K562 (cell line): ENCODE measurements at regions not wholly inside any gene's neighbourhood (a gene's known extent, or its start where the extent isn't known, plus 50 kb on each side); places are given as distances from the start of the nearest gene placed in this dataset.

ENCODE experiments used
- ATAC-seq: fragments of 200-7000 bp; cut with Tn5 transposase; 3 replicates; pipeline ENCODE4 v1.9.1; 2020; ENCODE audit warnings: moderate library complexity
- BruUV-seq: library from RNA; stranded (reverse); fragments of 400-500 nt; replicated peaks from 2 replicates; lab custom pipeline; 2021; lab: Mats Ljungman, UMichigan
- CTCF ChIA-PET: fragments of 300-600 bp; formaldehyde crosslinking; extraction: SDS; loops from one replicate; lab custom pipeline; 2021; ENCODE audit warnings: low intra/inter-chr PET ratio; lab: Yijun Ruan, JAX
- POLR2A ChIA-PET: fragments of 300-600, 350-650 bp; sonication (Branson Sonifier 250); formaldehyde crosslinking; extraction: SDS; loops from one replicate; lab custom pipeline; 2021; ENCODE audit warnings: antibody characterized with exemption, inconsistent platforms; lab: Yijun Ruan, JAX
- DNase-seq, 4 experiments: peaks; one replicate each; pipeline versions ENCODE4 v3.0.0 to v3.0.0-alpha.2; 2011 to 2018; ENCODE audit warnings: low spot score in 3 of 4, mixed read lengths in 3 of 4; ENCODE audit errors: extremely low read depth in 1 of 4
- FAIRE-seq: peaks from 2 replicates; lab custom pipeline; 2011; peaks lifted over from hg19 to GRCh38; lab: Jason Lieb, UNC
- H2AFZ ChIP-seq: 2 replicates; pipeline ENCODE4 v1.6.0; 2011; ENCODE audit warnings: low read depth, low read length, control low read depth, inconsistent platforms
- H3K27ac ChIP-seq: fragments of 200-600 bp; 3 replicates; pipeline ENCODE4 v1.8.0; 2011; ENCODE audit warnings: low read depth, mild to moderate bottlenecking, control low read depth, inconsistent platforms, low read length, moderate library complexity, mixed read lengths; ENCODE audit errors: extremely low read depth
- H3K27me3 ChIP-seq, 2 experiments: fragments of 300-600 bp in 1 of 2; 2 replicates in 1 of 2; 3 replicates in 1 of 2; pipeline versions ENCODE4 v1.6.0 to v1.8.0; 2011; ENCODE audit warnings: inconsistent platforms in 2 of 2, low read length in 2 of 2, mild to moderate bottlenecking in 1 of 2, mixed read lengths in 1 of 2, moderate library complexity in 1 of 2; ENCODE audit not compliant: control insufficient read depth in 2 of 2, insufficient read depth in 2 of 2
- H3K36me3 ChIP-seq: fragments of 300-600 bp; 3 replicates; pipeline ENCODE4 v1.8.0; 2011; ENCODE audit warnings: mild to moderate bottlenecking, low read length, inconsistent platforms; ENCODE audit not compliant: control insufficient read depth, insufficient read depth
- H3K4me1 ChIP-seq, 2 experiments: fragments of 200-600 bp in 1 of 2; replicated peaks in 1 of 2; 2 replicates in 1 of 2; 3 replicates in 1 of 2; pipeline versions ENCODE4 v1.5.1 to v1.8.0; 2011; ENCODE audit warnings: inconsistent platforms in 2 of 2, low read length in 2 of 2, mild to moderate bottlenecking in 1 of 2, mixed read lengths in 1 of 2, moderate library complexity in 1 of 2; ENCODE audit not compliant: control insufficient read depth in 2 of 2, insufficient read depth in 2 of 2
- H3K4me2 ChIP-seq: 2 replicates; pipeline ENCODE4 v1.6.1; 2011; ENCODE audit warnings: low read length, control low read depth, inconsistent platforms, mixed read lengths; ENCODE audit not compliant: insufficient read depth
- H3K4me3 ChIP-seq: fragments of 200-600 bp; sonication (generic), shearing (Covaris generic); 2 replicates; pipeline ENCODE4 v1.5.1; 2016; ENCODE audit warnings: control low read depth, inconsistent platforms
- H3K79me2 ChIP-seq: fragments of 200-600 bp; 3 replicates; pipeline ENCODE4 v1.8.0; 2011; ENCODE audit warnings: low read length, inconsistent platforms; ENCODE audit not compliant: control insufficient read depth, insufficient read depth
- H3K9ac ChIP-seq, 2 experiments: 2 replicates each; pipeline versions ENCODE4 v1.6.0 to v1.6.1; 2011; ENCODE audit warnings: low read depth in 2 of 2, low read length in 2 of 2, control low read depth in 1 of 2, inconsistent platforms in 1 of 2, mild to moderate bottlenecking in 1 of 2, mixed read lengths in 1 of 2; ENCODE audit not compliant: insufficient read depth in 1 of 2
- H3K9me1 ChIP-seq: one replicate; pipeline ENCODE4 v1.6.0; 2011; ENCODE audit warnings: inconsistent platforms, mild to moderate bottlenecking, low read length, moderate library complexity; ENCODE audit not compliant: control insufficient read depth, insufficient read depth
- H3K9me3 ChIP-seq: replicated peaks from 2 replicates; pipeline ENCODE4 v1.5.1; 2011; ENCODE audit warnings: low read depth, low read length, inconsistent platforms; ENCODE audit not compliant: control insufficient read depth, insufficient read depth
- H4K20me1 ChIP-seq: replicated peaks from 2 replicates; pipeline ENCODE4 v1.6.1; 2011; ENCODE audit warnings: low read length, inconsistent platforms, mixed read lengths; ENCODE audit not compliant: control insufficient read depth, insufficient read depth
- ARID2 ChIP-seq: fragments of 450-650 bp; IDR thresholded peaks from 2 replicates; pipeline ENCODE4 v1.6.1; 2017; ENCODE audit warnings: antibody characterized with exemption, mild to moderate bottlenecking
- WGBS: fragments of 100-300 bp; shearing (Covaris generic); methylation state at CpG from one replicate; pipeline ENCODE4 v1.1.6; 2016; ENCODE audit warnings: low coverage, mixed read lengths; ENCODE audit not compliant: insufficient coverage; ENCODE audit errors: missing lambda C conversion rate; 5-methylcytosine and 5-hydroxymethylcytosine counted together
- in situ Hi-C: fragments of 300-500 bp; cut with MboI; formaldehyde crosslinking; loops from 4 replicates; pipeline ENCODE4 v1.15.0; 2018; ENCODE audit warnings: inconsistent platforms, mixed read lengths
- intact Hi-C: fragments of 100-400 bp; cut with micrococcal nuclease; formaldehyde crosslinking; loops from 2 replicates; pipeline ENCODE4 v1.14.2; 2022
- TF ChIP-seq, protein P1 (sequence below): fragments of 450-650 bp; IDR thresholded peaks from 2 replicates; pipeline ENCODE4 v1.6.1; 2016; ENCODE audit warnings: mild to moderate bottlenecking, moderate library complexity

DNA sequence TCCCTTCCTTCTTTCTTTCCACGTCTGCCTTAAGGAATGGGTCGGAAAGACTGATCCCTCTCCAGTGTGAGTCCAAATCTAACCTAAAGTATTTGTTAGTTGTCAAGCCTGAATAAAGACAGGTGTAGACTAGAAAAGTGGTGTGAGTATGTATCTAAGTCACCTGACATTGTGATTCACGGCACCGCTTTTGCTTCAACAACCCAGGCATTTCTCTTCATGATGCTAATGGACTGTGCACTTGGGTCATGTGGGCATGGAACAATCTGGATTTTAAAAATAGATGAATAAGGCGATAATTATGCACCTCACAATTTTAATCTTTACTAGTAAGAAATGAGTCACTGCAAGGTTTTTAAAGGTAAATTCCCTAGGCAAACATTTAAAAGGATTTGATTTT lies 107.5 kb downstream of the LIPG start:
- intact Hi-C loops = no loop called here
- no TSS peak for BruUV-seq
- CTCF ChIA-PET = no interaction called here

More for the DNA sequence above, 107.5 kb downstream of the LIPG start:
- TF ChIP-seq, protein P1, sequence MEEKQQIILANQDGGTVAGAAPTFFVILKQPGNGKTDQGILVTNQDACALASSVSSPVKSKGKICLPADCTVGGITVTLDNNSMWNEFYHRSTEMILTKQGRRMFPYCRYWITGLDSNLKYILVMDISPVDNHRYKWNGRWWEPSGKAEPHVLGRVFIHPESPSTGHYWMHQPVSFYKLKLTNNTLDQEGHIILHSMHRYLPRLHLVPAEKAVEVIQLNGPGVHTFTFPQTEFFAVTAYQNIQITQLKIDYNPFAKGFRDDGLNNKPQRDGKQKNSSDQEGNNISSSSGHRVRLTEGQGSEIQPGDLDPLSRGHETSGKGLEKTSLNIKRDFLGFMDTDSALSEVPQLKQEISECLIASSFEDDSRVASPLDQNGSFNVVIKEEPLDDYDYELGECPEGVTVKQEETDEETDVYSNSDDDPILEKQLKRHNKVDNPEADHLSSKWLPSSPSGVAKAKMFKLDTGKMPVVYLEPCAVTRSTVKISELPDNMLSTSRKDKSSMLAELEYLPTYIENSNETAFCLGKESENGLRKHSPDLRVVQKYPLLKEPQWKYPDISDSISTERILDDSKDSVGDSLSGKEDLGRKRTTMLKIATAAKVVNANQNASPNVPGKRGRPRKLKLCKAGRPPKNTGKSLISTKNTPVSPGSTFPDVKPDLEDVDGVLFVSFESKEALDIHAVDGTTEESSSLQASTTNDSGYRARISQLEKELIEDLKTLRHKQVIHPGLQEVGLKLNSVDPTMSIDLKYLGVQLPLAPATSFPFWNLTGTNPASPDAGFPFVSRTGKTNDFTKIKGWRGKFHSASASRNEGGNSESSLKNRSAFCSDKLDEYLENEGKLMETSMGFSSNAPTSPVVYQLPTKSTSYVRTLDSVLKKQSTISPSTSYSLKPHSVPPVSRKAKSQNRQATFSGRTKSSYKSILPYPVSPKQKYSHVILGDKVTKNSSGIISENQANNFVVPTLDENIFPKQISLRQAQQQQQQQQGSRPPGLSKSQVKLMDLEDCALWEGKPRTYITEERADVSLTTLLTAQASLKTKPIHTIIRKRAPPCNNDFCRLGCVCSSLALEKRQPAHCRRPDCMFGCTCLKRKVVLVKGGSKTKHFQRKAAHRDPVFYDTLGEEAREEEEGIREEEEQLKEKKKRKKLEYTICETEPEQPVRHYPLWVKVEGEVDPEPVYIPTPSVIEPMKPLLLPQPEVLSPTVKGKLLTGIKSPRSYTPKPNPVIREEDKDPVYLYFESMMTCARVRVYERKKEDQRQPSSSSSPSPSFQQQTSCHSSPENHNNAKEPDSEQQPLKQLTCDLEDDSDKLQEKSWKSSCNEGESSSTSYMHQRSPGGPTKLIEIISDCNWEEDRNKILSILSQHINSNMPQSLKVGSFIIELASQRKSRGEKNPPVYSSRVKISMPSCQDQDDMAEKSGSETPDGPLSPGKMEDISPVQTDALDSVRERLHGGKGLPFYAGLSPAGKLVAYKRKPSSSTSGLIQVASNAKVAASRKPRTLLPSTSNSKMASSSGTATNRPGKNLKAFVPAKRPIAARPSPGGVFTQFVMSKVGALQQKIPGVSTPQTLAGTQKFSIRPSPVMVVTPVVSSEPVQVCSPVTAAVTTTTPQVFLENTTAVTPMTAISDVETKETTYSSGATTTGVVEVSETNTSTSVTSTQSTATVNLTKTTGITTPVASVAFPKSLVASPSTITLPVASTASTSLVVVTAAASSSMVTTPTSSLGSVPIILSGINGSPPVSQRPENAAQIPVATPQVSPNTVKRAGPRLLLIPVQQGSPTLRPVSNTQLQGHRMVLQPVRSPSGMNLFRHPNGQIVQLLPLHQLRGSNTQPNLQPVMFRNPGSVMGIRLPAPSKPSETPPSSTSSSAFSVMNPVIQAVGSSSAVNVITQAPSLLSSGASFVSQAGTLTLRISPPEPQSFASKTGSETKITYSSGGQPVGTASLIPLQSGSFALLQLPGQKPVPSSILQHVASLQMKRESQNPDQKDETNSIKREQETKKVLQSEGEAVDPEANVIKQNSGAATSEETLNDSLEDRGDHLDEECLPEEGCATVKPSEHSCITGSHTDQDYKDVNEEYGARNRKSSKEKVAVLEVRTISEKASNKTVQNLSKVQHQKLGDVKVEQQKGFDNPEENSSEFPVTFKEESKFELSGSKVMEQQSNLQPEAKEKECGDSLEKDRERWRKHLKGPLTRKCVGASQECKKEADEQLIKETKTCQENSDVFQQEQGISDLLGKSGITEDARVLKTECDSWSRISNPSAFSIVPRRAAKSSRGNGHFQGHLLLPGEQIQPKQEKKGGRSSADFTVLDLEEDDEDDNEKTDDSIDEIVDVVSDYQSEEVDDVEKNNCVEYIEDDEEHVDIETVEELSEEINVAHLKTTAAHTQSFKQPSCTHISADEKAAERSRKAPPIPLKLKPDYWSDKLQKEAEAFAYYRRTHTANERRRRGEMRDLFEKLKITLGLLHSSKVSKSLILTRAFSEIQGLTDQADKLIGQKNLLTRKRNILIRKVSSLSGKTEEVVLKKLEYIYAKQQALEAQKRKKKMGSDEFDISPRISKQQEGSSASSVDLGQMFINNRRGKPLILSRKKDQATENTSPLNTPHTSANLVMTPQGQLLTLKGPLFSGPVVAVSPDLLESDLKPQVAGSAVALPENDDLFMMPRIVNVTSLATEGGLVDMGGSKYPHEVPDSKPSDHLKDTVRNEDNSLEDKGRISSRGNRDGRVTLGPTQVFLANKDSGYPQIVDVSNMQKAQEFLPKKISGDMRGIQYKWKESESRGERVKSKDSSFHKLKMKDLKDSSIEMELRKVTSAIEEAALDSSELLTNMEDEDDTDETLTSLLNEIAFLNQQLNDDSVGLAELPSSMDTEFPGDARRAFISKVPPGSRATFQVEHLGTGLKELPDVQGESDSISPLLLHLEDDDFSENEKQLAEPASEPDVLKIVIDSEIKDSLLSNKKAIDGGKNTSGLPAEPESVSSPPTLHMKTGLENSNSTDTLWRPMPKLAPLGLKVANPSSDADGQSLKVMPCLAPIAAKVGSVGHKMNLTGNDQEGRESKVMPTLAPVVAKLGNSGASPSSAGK = no peak
- no peak for TF ChIP-seq ARID2
- H3K4me3 ChIP-seq = no peak overlapping the region
- H3K9me1 ChIP-seq = no peaks in the 10 kb centered on the region
- no peaks in the 10 kb centered on the region for H3K4me1 ChIP-seq
- in situ Hi-C loops = no loop called here
- DNase-seq (no peak), ATAC-seq (no peak), FAIRE-seq (no peak)
- H3K27ac ChIP-seq = no peak overlapping the region
- peaks cover 6 to 20% of the 10 kb centered on the region in 2 experiments for H3K27me3 ChIP-seq
- no peak overlapping the region for H3K9ac ChIP-seq
- no peak overlapping the region for H3K4me2 ChIP-seq
- 3% methylated on average over 5 of the region's 5 CpGs for WGBS
- no peaks in the 10 kb centered on the region for H3K9me3 ChIP-seq
- no peaks in the 10 kb centered on the region for H4K20me1 ChIP-seq
- no peaks in the 10 kb centered on the region for H3K36me3 ChIP-seq
- H2AFZ ChIP-seq = no peak overlapping the region
- no peaks in the 10 kb centered on the region for H3K79me2 ChIP-seq
- POLR2A ChIA-PET = interaction anchor here (1.4 kb wide), 1 partner anchor 17 kb away, joined by 3 read pairs; no protein-coding TSS in a partner anchor
